ENCODE measurements at regions not wholly inside any gene's neighbourhood (a gene's known extent, or its start where the extent isn't known, plus 50 kb on each side); places are given as distances from the start of the nearest gene placed in this dataset.

DNA sequence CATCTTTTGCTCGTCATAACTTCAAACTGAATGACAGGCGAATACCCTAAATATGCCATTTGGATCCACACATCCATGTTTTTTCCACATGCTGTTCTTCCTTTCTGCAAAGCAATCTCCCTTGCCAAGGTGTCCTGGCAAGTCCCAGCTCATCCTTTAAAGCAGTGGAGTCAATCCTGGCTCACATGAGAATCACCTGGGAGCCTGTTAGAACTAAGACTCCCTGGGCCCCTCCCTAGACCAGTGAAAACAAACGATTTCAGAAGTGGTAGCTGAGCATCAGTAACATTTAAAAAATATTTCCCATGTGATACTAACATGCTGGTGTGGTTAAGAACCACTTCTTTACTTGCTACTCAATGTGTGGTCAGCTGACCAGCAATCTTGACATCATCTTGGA is 50.6 kb upstream of the PARD3B start:
- H3K36me3 Mint-ChIP-seq (ENCODE audit: low read depth), result no peaks in the 10 kb centered on the region
- ChIA-PET CTCF (no interaction called here), POLR2A (no interaction called here)
- DNase-seq (no peak), ATAC-seq (ENCODE audit: low read depth) (no peak)
- H3K9me3 Mint-ChIP-seq, result no peaks in the 10 kb centered on the region
- intact Hi-C loops (cut with micrococcal nuclease), result no loop called here
- no peak overlapping the region for H3K27ac Mint-ChIP-seq
- H3K4me3 Mint-ChIP-seq, result no peak overlapping the region
- TF ChIP-seq, protein P1, sequence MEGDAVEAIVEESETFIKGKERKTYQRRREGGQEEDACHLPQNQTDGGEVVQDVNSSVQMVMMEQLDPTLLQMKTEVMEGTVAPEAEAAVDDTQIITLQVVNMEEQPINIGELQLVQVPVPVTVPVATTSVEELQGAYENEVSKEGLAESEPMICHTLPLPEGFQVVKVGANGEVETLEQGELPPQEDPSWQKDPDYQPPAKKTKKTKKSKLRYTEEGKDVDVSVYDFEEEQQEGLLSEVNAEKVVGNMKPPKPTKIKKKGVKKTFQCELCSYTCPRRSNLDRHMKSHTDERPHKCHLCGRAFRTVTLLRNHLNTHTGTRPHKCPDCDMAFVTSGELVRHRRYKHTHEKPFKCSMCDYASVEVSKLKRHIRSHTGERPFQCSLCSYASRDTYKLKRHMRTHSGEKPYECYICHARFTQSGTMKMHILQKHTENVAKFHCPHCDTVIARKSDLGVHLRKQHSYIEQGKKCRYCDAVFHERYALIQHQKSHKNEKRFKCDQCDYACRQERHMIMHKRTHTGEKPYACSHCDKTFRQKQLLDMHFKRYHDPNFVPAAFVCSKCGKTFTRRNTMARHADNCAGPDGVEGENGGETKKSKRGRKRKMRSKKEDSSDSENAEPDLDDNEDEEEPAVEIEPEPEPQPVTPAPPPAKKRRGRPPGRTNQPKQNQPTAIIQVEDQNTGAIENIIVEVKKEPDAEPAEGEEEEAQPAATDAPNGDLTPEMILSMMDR (IDR thresholded peaks at IDR 0.05), result no peak
- no peaks in the 10 kb centered on the region for H3K4me1 Mint-ChIP-seq
- no peaks in the 10 kb centered on the region for H3K27me3 Mint-ChIP-seq

DNA sequence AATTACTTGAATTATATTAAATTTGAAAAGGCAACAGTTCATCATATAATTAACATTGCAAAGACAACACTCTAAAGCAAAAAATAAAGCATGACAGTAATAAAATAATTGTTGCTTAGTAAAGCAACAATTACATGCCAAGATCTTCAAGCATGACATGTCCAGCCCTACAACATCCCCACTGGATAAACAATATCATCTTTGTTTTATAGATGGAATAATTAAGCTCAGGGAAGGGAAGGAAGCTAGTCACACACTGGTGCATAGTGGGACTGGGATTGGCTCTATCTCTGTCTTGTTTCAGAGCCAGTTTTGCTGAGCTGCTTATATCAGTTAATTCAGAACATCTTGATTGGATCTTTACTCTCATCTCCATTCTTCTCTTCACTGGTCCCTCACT is 49.9 kb upstream of the PARD3B start:
- no peaks in the 10 kb centered on the region for H3K4me1 Mint-ChIP-seq

More for the DNA sequence above, 49.9 kb upstream of the PARD3B start:
- POLR2A ChIA-PET, result no interaction called here
- CTCF ChIA-PET, result no interaction called here
- H3K27ac Mint-ChIP-seq, result no peak overlapping the region
- DNase-seq (no peak), ATAC-seq (ENCODE audit: low read depth) (no peak)
- H3K27me3 Mint-ChIP-seq, result no peaks in the 10 kb centered on the region
- H3K9me3 Mint-ChIP-seq, result no peaks in the 10 kb centered on the region
- intact Hi-C loops (cut with micrococcal nuclease), result no loop called here
- H3K36me3 Mint-ChIP-seq (ENCODE audit: low read depth), result no peaks in the 10 kb centered on the region
- TF ChIP-seq, protein P1 (IDR thresholded peaks at IDR 0.05), result no peak
- no peak overlapping the region for H3K4me3 Mint-ChIP-seq
